OCI-LY3 (cell line): ENCODE measurements at regions not wholly inside any gene's neighbourhood (a gene's known extent, or its start where the extent isn't known, plus 50 kb on each side); places are given as distances from the start of the nearest gene placed in this dataset.

Experiments
- H2AFZ ChIP-seq: fragments of 200-600, 300-600 bp; shearing (Covaris generic); 2 replicates; pipeline ENCODE4 v1.6.0; 2014; ENCODE audit warnings: antibody characterized with exemption, low read depth, low read length
- H3K27ac ChIP-seq: fragments of 200-600, 300-600 bp; sonication (generic); 2 replicates; pipeline ENCODE4 v1.5.1; 2014; ENCODE audit warnings: mild to moderate bottlenecking, low read length, moderate library complexity, mixed read lengths
- H3K27me3 ChIP-seq: fragments of 200-600, 300-600 bp; sonication (generic); 2 replicates; pipeline ENCODE4 v1.6.1; 2014; ENCODE audit warnings: low read depth, low read length, mixed read lengths
- H3K36me3 ChIP-seq: fragments of 200-600, 300-600 bp; sonication (generic); replicated peaks from 2 replicates; pipeline ENCODE3; 2014; ENCODE audit warnings: low read depth, low read length, mixed read lengths
- H3K4me1 ChIP-seq: fragments of 300-600, 200-600 bp; sonication (generic); 2 replicates; pipeline ENCODE4 v1.6.1; 2014; ENCODE audit warnings: low read length, mixed read lengths
- H3K4me2 ChIP-seq: fragments of 200-600, 300-600 bp; sonication (generic); 2 replicates; pipeline ENCODE4 v1.6.1; 2014; ENCODE audit warnings: low read length, mixed read lengths
- H3K4me3 ChIP-seq: fragments of 300-600, 200-600 bp; sonication (generic); 2 replicates; pipeline ENCODE4 v1.5.1; 2014; ENCODE audit warnings: antibody characterized with exemption, mild to moderate bottlenecking, low read length, moderate library complexity
- H3K79me2 ChIP-seq: fragments of 300-600, 200-600 bp; shearing (Covaris generic); 2 replicates; pipeline ENCODE4 v1.6.1; 2014; ENCODE audit warnings: mild to moderate bottlenecking, low read length, mixed read lengths
- H3K9ac ChIP-seq: fragments of 300-600, 200-600 bp; shearing (Covaris generic); 2 replicates; pipeline ENCODE4 v1.6.0; 2014; ENCODE audit warnings: mild to moderate bottlenecking, low read length, moderate library complexity
- H3K9me3 ChIP-seq: fragments of 200-600, 300-600 bp; shearing (Covaris generic); 2 replicates; pipeline ENCODE4 v1.6.1; 2014; ENCODE audit warnings: low read length, mixed read lengths; ENCODE audit not compliant: insufficient read depth
- H4K20me1 ChIP-seq: fragments of 200-600, 300-600 bp; sonication (generic); 2 replicates; pipeline ENCODE4 v1.6.1; 2016; ENCODE audit warnings: low read length, mixed read lengths; ENCODE audit not compliant: insufficient read depth
- CTCF ChIP-seq: fragments of 200-600, 300-600 bp; sonication (generic); IDR thresholded peaks from 2 replicates; pipeline ENCODE4 v1.5.1; 2014; ENCODE audit warnings: antibody characterized with exemption, low read length, low read depth
- EZH2phosphoT487 ChIP-seq: fragments of 200-600 bp; shearing (Covaris generic); IDR thresholded peaks from 2 replicates; pipeline ENCODE4 v1.6.1; 2018; ENCODE audit warnings: antibody characterized with exemption, mixed run types, low read depth

DNA sequence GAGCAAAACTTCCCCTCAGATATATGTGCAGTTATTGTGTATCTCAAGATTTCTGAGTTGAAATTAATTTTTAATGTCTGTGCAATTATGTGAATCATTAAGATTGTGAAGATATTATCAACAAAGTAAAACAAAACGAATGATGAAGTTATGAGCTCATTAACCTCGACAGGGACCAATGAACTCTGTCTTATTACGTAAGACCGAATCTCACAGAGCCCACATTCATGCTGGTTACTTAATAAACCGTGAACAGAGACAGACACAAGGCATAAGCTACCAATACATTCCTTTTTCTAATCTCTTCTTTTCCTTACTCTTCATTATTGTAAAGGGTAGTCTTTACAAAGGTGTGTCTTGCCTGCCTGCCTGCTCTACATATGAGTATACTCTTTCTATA lies 568.7 kb downstream of the RPS29 start:
- Histone ChIP-seq H3K36me3 (no peaks in the 10 kb centered on the region), H3K27me3 (no peaks in the 10 kb centered on the region), H3K9me3 (no peaks in the 10 kb centered on the region), H3K4me1 (peaks cover 17% of the 10 kb centered on the region), H3K4me3 (no peak overlapping the region), H4K20me1 (no peaks in the 10 kb centered on the region), H3K79me2 (no peaks in the 10 kb centered on the region), H2AFZ (no peak overlapping the region), H3K27ac (no peak overlapping the region), H3K4me2 (no peak overlapping the region), H3K9ac (no peak overlapping the region)
- TF ChIP-seq CTCF (no peak), EZH2phosphoT487 (no peak)

DNA sequence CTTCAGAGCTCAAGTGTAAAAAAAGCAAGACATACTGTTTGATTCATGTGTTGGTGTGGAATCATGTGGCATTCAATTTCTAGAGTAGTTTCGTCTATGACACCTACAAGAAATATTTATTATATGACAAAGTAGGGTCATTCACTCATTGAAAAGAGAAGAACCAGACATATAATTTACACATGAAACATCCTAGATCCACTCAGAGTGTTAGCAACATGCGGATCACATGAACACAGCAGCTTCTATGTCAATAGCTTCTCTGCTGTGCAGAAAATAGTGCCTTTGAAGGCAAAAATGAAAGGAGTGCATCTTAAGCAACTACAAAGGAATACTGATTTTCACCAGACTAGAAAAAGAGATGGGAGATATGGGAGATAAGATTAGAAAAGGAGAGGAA lies 569.8 kb downstream of the RPS29 start:
- peaks cover 17% of the 10 kb centered on the region for H3K4me1 ChIP-seq
- H3K4me2 ChIP-seq = no peak overlapping the region
- no peak overlapping the region for H3K27ac ChIP-seq
- no peaks in the 10 kb centered on the region for H3K9me3 ChIP-seq
- no peaks in the 10 kb centered on the region for H4K20me1 ChIP-seq
- TF ChIP-seq CTCF (no peak), EZH2phosphoT487 (no peak)
- no peaks in the 10 kb centered on the region for H3K27me3 ChIP-seq
- no peaks in the 10 kb centered on the region for H3K79me2 ChIP-seq
- no peaks in the 10 kb centered on the region for H3K36me3 ChIP-seq
- H3K9ac ChIP-seq = no peak overlapping the region
- H3K4me3 ChIP-seq = no peak overlapping the region
- no peak overlapping the region for H2AFZ ChIP-seq

DNA sequence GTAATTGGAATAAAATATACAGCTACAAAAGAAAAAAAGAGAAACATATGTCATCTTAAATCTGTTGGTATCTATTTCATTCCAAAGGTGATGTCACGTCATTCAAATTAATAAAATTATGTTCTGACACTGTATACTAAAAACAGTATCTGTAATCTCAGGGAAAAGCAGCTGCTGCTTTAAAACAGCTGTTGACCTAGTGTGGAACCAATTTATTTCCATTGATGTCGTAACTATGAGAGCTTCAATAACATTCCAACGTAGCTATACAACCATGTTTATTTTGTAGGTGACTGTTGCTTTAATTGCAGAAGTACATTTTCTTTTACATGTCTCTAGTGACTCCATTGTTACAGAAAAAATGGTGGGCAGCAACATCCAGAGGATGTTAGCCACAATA lies 571.7 kb downstream of the RPS29 start:
- Histone ChIP-seq H3K27me3 (no peaks in the 10 kb centered on the region), H3K9ac (no peak overlapping the region), H3K79me2 (no peaks in the 10 kb centered on the region), H3K4me2 (no peak overlapping the region), H2AFZ (no peak overlapping the region), H3K36me3 (no peaks in the 10 kb centered on the region), H4K20me1 (no peaks in the 10 kb centered on the region), H3K4me3 (no peak overlapping the region), H3K9me3 (no peaks in the 10 kb centered on the region), H3K4me1 (peaks cover 8% of the 10 kb centered on the region), H3K27ac (no peak overlapping the region)
- TF ChIP-seq EZH2phosphoT487 = no peak

GRCh38 chr14:49008363-49008762 lies 577.8 kb downstream of the RPS29 start:
- Histone ChIP-seq H3K4me2 (no peak overlapping the region), H3K79me2 (no peaks in the 10 kb centered on the region), H4K20me1 (no peaks in the 10 kb centered on the region), H2AFZ (no peak overlapping the region), H3K4me1 (no peaks in the 10 kb centered on the region), H3K9me3 (no peaks in the 10 kb centered on the region), H3K4me3 (no peak overlapping the region), H3K27me3 (no peaks in the 10 kb centered on the region), H3K27ac (no peak overlapping the region), H3K36me3 (no peaks in the 10 kb centered on the region), H3K9ac (no peak overlapping the region)
- TF ChIP-seq EZH2phosphoT487 (no peak), CTCF (no peak)

DNA sequence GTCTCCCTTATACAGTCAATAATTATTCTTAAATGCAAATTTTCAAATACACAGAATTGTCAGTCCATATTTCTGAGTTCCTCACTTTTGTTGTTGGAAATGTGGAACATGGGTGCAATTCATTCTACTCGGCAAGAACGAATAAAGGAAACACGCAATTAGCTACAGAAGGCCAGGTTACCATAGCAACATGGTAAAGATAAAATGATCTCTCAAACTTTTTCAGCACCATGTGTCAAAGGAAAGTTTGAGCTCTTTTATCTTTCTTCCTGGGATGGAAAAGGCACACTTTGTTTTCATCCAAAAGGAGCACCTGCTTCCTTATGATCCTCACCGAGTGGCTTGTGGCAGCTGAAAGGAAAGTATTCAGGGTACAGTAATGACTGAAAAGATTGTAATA lies 595.0 kb downstream of the RPS29 start:
- no peaks in the 10 kb centered on the region for H3K27me3 ChIP-seq

More for the DNA sequence above, 595.0 kb downstream of the RPS29 start:
- H3K9me3 ChIP-seq = no peaks in the 10 kb centered on the region
- no peak for TF ChIP-seq CTCF
- TF ChIP-seq EZH2phosphoT487 = no peak
- H3K4me1 ChIP-seq = no peaks in the 10 kb centered on the region
- no peak overlapping the region for H2AFZ ChIP-seq
- H3K27ac ChIP-seq = no peak overlapping the region
- no peaks in the 10 kb centered on the region for H3K36me3 ChIP-seq
- no peaks in the 10 kb centered on the region for H4K20me1 ChIP-seq
- H3K4me3 ChIP-seq = no peak overlapping the region
- H3K9ac ChIP-seq = no peak overlapping the region
- no peak overlapping the region for H3K4me2 ChIP-seq
- H3K79me2 ChIP-seq = no peaks in the 10 kb centered on the region
